Adrenal gland (tissue), 9 donors: ENCODE measurements at regions not wholly inside any gene's neighbourhood (a gene's known extent, or its start where the extent isn't known, plus 50 kb on each side); places are given as distances from the start of the nearest gene placed in this dataset.

Source experiments
- DNase-seq, 7 donors: peaks; one replicate each; pipeline ENCODE4 v3.0.0-alpha.2; 2019 to 2020
- H3K27ac ChIP-seq, 5 donors: fragments of 200-600 bp; sonication (generic) in 4 of 5; 1 replicate in 3 of 5; 2 replicates in 2 of 5; pipeline versions ENCODE4 v1.5.1 to v1.8.0; 2016 to 2020; ENCODE audit warnings: mild to moderate bottlenecking in 1 of 5
- H3K27me3 ChIP-seq: fragments of 200-600 bp; 2 replicates; pipeline ENCODE4 v1.8.0; 2021
- H3K36me3 ChIP-seq, 2 donors: fragments of 200-600 bp; replicated peaks in 1 of 2; 1 replicate in 1 of 2; 2 replicates in 1 of 2; pipeline versions ENCODE4 v1.5.1 to v1.8.0; 2018 to 2022
- H3K4me1 ChIP-seq, 2 donors: fragments of 200-600 bp; replicated peaks in 1 of 2; 1 replicate in 1 of 2; 2 replicates in 1 of 2; pipeline versions ENCODE4 v1.5.1 to v1.8.0; 2018 to 2021
- H3K4me3 ChIP-seq, 4 donors: fragments of 200-600 bp; sonication (generic) in 3 of 4; one replicate each; pipeline ENCODE4 v1.5.1; 2016 to 2018
- H3K9me3 ChIP-seq, 3 donors: fragments of 200-600 bp; sonication (generic) in 1 of 3; replicated peaks in 1 of 3; 1 replicate in 2 of 3; 2 replicates in 1 of 3; pipeline versions ENCODE4 v1.5.1 to v1.8.0; 2016 to 2021
- CTCF ChIP-seq, 6 experiments: fragments of 450-650 bp in 4 of 6; fragments of 200-600 bp in 2 of 6; sonication (generic) in 1 of 6; IDR thresholded peaks; 1 replicate in 5 of 6; 2 replicates in 1 of 6; pipeline versions ENCODE4 v1.5.1 to v1.8.0; 2016 to 2021; ENCODE audit warnings: antibody characterized with exemption in 6 of 6, mild to moderate bottlenecking in 2 of 6, moderate library complexity in 1 of 6
- POLR2A ChIP-seq, 2 donors: fragments of 450-650 bp; IDR thresholded peaks; one replicate each; pipeline ENCODE4 v1.6.1; 2017; ENCODE audit warnings: antibody characterized with exemption in 2 of 2, mild to moderate bottlenecking in 2 of 2, moderate library complexity in 1 of 2
- WGBS, 4 donors: extraction: QIAGEN DNeasy Blood & Tissue Kit in 2 of 4; methylation state at CpG; one replicate each; pipeline versions ENCODE4 v1.1.5 to v1.1.7; 2013 to 2017; 5-methylcytosine and 5-hydroxymethylcytosine counted together
- intact Hi-C, 2 donors: fragments of 100-400 bp; cut with DNase I; formaldehyde crosslinking; loops; one replicate each; pipeline versions ENCODE4 v1.14.1 to v1.15.0; 2022 to 2023
- donor health status: healthy with polysubstance abuse.
- donor health status: Bipolar disorder and iron deficiency.
- donor health status: DM: yes; HTN: yes; CAD: no.
- donor health status: DM: no; HTN: no; CAD: no.
- donor health status: DM: no; HTN: no; CAD: no.

DNA sequence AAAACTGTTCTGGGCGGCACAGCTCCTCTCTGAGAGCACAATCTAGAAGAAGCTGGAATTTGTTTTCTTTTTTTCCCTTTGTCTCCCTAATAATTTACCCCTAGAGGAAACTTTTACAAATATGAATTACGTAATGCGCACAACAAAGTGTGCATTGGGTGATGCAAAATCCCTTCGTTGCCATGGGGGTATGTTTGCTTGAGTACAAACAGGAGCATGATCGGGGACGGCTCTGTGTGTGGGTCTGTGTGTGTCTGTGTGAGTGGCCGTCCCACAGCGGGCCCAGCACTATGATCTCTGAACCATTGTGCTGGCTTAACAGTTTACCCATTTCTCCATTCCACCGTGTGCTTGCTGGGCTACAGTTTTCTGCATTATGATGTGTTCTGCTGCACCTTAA, 278.2 kb downstream of the CDC5L start:
- Histone ChIP-seq H3K4me3 (no peak overlapping the region), H3K4me1 (no peaks in the 10 kb centered on the region), H3K27ac (no peak overlapping the region), H3K9me3 (no peaks in the 10 kb centered on the region), H3K27me3 (no peaks in the 10 kb centered on the region), H3K36me3 (no peaks in the 10 kb centered on the region)
- 90 to 95% (median 92%) methylated on average over 9 of the region's 9 CpGs for WGBS, 4 donors
- TF ChIP-seq POLR2A (IDR thresholded peaks at IDR 0.05) (no peak), CTCF (IDR thresholded peaks at IDR 0.05) (no peak)
- peak in 1 of 7 donors; percentile 20 for DNase-seq
- intact Hi-C loops: no loop called here

GRCh38 chr6:44666324-44666723, 278.8 kb downstream of the CDC5L start:
- intact Hi-C loops: no loop called here
- Histone ChIP-seq H3K9me3 (no peaks in the 10 kb centered on the region), H3K27ac (no peak overlapping the region), H3K4me3 (no peak overlapping the region), H3K36me3 (no peaks in the 10 kb centered on the region), H3K4me1 (no peaks in the 10 kb centered on the region), H3K27me3 (no peaks in the 10 kb centered on the region)
- TF ChIP-seq POLR2A (IDR thresholded peaks at IDR 0.05): no peak
- no peak for TF ChIP-seq CTCF (IDR thresholded peaks at IDR 0.05)
- peak in 1 of 7 donors; percentile 13 for DNase-seq
- 85 to 98% (median 91%) methylated on average over 3 of the region's 3 CpGs for WGBS, 4 donors

DNA sequence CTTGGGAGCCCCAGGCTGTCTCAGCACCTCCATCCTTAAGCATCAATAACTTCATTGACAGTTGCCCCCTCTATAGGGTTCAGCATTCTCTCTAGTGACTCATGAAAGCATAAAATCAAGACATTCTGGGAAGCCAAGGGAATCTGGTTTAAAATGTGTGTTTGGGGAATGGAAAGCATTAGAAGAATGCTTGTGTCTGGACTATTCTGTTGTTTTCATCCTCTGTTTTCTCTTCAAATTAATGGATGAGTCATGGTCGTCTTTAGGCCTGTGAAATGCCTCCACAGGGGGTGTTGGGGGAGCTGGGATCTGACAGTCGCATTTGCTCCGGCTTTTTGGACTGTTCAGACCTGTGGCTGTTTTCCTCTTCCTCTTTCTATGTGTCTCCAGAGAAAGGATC, 279.7 kb downstream of the CDC5L start:
- intact Hi-C loops: no loop called here
- no peaks in the 10 kb centered on the region for H3K27me3 ChIP-seq
- H3K27ac ChIP-seq: no peak overlapping the region
- WGBS, 4 donors: 62 to 85% (median 73%) methylated on average over 3 of the region's 3 CpGs
- H3K9me3 ChIP-seq: no peaks in the 10 kb centered on the region
- TF ChIP-seq POLR2A (IDR thresholded peaks at IDR 0.05): no peak
- TF ChIP-seq CTCF (IDR thresholded peaks at IDR 0.05): no peak
- DNase-seq: no peak
- no peaks in the 10 kb centered on the region for H3K4me1 ChIP-seq
- no peak overlapping the region for H3K4me3 ChIP-seq
- no peaks in the 10 kb centered on the region for H3K36me3 ChIP-seq

DNA sequence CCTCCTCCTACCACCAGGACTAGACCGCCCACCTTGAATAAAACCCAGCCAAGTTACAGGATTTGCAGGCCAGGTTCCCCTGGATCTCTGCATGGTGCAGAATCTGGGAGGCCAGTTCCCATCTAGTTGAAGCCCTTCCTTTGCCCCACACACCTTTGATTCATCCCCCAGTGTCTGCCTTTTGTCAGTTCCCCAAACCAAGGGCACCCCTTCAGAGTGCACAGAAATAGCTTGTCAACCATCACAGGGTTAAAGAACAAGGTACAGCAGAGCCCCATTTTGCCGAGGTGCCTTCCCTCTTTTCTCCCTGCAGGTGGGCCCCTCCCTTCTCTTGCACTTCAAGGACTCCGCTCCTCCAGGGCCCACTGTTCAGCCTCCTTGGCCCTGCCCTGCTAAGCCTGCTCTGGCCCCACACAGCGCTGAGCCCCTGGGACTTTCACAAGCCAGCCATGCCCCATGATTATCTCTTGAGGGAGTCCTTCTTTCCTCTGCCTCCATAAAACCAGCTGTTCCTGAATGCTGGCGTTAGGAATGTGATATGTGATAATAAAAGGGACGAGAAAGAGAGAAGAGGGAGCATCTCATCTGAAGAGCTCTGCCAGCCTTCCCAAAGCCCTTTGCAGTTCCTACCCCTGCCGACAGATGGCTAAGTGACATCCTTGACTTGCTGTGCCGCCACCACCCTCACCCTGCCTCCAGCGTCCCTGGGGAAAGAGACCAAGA, 280.3 kb downstream of the CDC5L start:
- H3K9me3 ChIP-seq: no peaks in the 10 kb centered on the region
- intact Hi-C loops: no loop called here
- DNase-seq: peak in 5 of 7 donors; percentile 38 to 61 (median 51)
- no peaks in the 10 kb centered on the region for H3K36me3 ChIP-seq
- H3K4me3 ChIP-seq: no peak overlapping the region
- TF ChIP-seq CTCF (IDR thresholded peaks at IDR 0.05): peak; percentile 34 to 62 (median 55)
- TF ChIP-seq POLR2A (IDR thresholded peaks at IDR 0.05): no peak
- H3K27me3 ChIP-seq: no peaks in the 10 kb centered on the region
- no peak overlapping the region for H3K27ac ChIP-seq
- H3K4me1 ChIP-seq: no peaks in the 10 kb centered on the region
- WGBS, 4 donors: 65 to 71% (median 66%) methylated on average over 9 of the region's 9 CpGs
